ENCODE measurements at regions not wholly inside any gene's neighbourhood (a gene's known extent, or its start where the extent isn't known, plus 50 kb on each side); places are given as distances from the start of the nearest gene placed in this dataset.
"Not testable (repeated sequence)": the region's sequence is repeated elsewhere in the genome, so short reads cannot be mapped to it uniquely, and the experiment has no call there.

DNA sequence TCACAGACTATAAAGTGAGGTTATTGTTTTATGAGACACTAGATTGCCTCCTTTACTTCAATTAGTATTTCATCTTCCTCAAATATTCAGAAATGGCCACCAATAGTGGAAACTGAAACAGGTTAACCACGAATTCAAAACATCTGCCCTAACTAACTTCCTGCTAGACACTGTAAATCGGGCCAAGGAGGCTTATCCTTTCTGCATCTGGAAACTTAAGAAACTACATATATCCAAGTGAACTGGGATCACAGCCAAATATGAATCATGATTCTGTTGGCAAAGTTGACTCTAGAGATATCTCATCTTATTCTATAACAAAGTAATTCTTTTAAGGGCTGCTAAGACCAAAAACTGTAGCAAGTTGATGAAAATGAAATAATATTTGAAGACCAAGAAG lies 136.6 kb upstream of the ZC3H15 start:
- H3K9me3 ChIP-seq, result no peaks in the 10 kb centered on the region
- no peaks in the 10 kb centered on the region for H3K27me3 ChIP-seq
- H3K27ac ChIP-seq, result no peak overlapping the region
- no peak for DNase-seq (ENCODE audit: low spot score)
- TF ChIP-seq, protein P1, sequence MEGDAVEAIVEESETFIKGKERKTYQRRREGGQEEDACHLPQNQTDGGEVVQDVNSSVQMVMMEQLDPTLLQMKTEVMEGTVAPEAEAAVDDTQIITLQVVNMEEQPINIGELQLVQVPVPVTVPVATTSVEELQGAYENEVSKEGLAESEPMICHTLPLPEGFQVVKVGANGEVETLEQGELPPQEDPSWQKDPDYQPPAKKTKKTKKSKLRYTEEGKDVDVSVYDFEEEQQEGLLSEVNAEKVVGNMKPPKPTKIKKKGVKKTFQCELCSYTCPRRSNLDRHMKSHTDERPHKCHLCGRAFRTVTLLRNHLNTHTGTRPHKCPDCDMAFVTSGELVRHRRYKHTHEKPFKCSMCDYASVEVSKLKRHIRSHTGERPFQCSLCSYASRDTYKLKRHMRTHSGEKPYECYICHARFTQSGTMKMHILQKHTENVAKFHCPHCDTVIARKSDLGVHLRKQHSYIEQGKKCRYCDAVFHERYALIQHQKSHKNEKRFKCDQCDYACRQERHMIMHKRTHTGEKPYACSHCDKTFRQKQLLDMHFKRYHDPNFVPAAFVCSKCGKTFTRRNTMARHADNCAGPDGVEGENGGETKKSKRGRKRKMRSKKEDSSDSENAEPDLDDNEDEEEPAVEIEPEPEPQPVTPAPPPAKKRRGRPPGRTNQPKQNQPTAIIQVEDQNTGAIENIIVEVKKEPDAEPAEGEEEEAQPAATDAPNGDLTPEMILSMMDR (IDR thresholded peaks at IDR 0.05), result no peak
- no peak overlapping the region for H3K4me3 ChIP-seq
- no peaks in the 10 kb centered on the region for H3K36me3 ChIP-seq
- H3K4me1 ChIP-seq, result peaks cover 0 to 24% of the 10 kb centered on the region in 2 donors

DNA sequence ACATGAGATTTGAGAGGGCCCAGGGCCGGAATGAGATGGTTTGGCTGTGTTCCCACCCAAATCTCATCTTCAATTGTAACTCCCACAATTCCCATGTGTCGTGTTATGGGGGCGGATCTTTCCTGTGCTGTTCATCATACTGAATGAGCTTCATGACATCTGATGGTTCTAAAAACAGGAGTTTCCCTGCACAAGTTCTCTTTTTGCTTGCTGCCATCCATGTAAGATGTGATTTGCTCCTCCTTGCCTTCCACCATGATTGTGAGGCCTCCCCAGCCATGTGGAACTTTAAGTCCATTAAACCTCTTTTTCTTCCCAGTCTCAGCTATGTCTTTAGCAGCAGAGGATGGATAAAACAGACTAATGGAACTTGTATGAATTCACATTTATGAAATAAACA lies 131.9 kb upstream of the ZC3H15 start:
- not testable (repeated sequence) for H3K9me3 ChIP-seq; H3K36me3 ChIP-seq; H3K4me1 ChIP-seq; H3K27ac ChIP-seq; DNase-seq (ENCODE audit: low spot score); H3K27me3 ChIP-seq; H3K4me3 ChIP-seq

DNA sequence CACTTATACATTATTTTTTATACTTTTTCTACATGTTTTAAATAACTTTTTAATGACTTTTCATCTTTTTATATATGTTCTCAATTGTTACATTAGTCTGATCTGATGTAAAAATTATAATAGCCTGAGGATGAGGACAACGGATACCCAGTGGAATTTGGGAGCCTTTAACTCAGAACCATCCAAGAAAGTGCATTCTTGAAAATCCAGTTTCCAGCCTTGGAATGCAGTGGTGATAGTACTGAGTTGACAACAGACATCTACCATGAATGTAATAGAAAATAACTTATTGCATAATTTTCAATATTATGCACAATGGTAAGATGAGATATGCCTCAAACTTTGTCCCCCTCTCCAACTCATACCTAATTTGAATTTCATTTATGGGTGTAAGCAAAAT lies 120.7 kb upstream of the ZC3H15 start:
- no peak overlapping the region for H3K27ac ChIP-seq
- no peak overlapping the region for H3K4me3 ChIP-seq
- H3K36me3 ChIP-seq, result no peaks in the 10 kb centered on the region
- TF ChIP-seq, protein P1 (IDR thresholded peaks at IDR 0.05), result no peak
- no peaks in the 10 kb centered on the region for H3K27me3 ChIP-seq
- no peaks in the 10 kb centered on the region for H3K9me3 ChIP-seq
- no peaks in the 10 kb centered on the region for H3K4me1 ChIP-seq
- DNase-seq (ENCODE audit: low spot score), result no peak

DNA sequence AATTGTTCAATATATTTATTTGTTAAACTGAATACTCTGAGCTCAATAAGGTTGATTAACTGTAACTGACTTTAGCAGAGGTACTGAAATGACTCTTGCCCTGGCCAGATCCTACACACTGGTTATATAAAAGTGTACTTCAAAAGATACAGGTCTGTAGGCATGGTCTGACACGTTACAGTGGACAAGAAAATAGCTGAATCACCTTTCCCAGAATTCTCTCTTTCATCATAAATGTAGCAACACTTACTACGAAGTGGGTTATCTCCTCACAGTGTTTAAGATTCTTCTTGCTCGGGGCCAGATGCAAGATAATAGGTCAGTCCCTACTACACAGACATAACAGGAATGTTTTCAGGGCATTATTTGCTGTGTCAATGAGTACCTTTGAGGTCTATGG lies 107.0 kb upstream of the ZC3H15 start:
- no peaks in the 10 kb centered on the region for H3K36me3 ChIP-seq
- H3K4me3 ChIP-seq, result no peak overlapping the region
- H3K4me1 ChIP-seq, result no peaks in the 10 kb centered on the region
- no peaks in the 10 kb centered on the region for H3K27me3 ChIP-seq
- no peak for DNase-seq (ENCODE audit: low spot score)
- H3K27ac ChIP-seq, result no peak overlapping the region
- peaks cover 0 to 7% of the 10 kb centered on the region in 2 donors for H3K9me3 ChIP-seq
- TF ChIP-seq, protein P1 (IDR thresholded peaks at IDR 0.05), result no peak

DNA sequence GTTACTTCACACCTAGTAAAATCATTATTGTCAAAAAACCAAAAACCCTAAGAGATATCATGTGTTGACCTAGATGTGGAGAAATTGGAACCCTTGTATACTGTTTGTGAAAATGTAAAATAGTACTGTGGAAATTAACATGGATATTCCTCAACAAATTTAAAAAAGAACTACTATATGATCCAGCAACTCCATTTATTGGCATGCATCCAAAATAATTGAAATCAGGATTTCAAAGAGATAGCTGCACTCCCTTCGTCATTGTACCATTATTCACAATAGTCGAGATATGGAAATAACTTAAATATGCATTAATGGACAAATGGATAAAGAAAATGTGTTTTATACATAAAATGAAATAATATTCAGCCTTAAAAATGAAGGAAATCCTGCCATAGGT lies 105.3 kb upstream of the ZC3H15 start:
- no peak overlapping the region for H3K27ac ChIP-seq
- no peaks in the 10 kb centered on the region for H3K36me3 ChIP-seq
- H3K27me3 ChIP-seq, result no peaks in the 10 kb centered on the region
- peaks cover 0 to 4% of the 10 kb centered on the region in 2 donors for H3K9me3 ChIP-seq
- no peak for DNase-seq (ENCODE audit: low spot score)
- no peak overlapping the region for H3K4me3 ChIP-seq
- TF ChIP-seq, protein P1 (IDR thresholded peaks at IDR 0.05), result no peak
- no peaks in the 10 kb centered on the region for H3K4me1 ChIP-seq

DNA sequence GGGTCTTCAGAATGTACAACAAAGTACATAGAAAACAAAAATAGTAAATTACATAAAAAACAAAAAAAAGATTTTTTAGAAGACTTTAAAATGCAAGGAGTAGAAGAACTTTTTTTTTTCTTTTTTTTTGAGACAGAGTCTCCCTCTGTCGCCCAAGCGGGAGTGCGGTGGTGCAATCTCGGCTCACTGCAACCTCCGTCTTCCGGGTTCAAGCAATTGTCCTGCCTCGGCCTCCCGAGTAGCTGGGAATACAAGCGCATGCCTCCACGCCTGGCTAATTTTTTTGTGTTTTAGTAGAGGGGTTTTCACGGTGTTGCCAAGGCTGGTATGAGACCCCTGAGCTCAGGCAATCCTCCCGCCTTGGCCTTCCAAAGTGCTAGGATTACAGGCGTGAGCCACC lies 104.5 kb upstream of the ZC3H15 start:
- DNase-seq (ENCODE audit: low spot score), result no peak
- H3K9me3 ChIP-seq, result peaks cover 0 to 10% of the 10 kb centered on the region in 2 donors
- no peaks in the 10 kb centered on the region for H3K36me3 ChIP-seq
- H3K27me3 ChIP-seq, result no peaks in the 10 kb centered on the region
- no peaks in the 10 kb centered on the region for H3K4me1 ChIP-seq
- TF ChIP-seq, protein P1 (IDR thresholded peaks at IDR 0.05), result no peak
- no peak overlapping the region for H3K4me3 ChIP-seq
- H3K27ac ChIP-seq, result no peak overlapping the region
